Large intestine (tissue), 3 donors: ENCODE measurements at regions not wholly inside any gene's neighbourhood (a gene's known extent, or its start where the extent isn't known, plus 50 kb on each side); places are given as distances from the start of the nearest gene placed in this dataset.
"Not testable (repeated sequence)": the region's sequence is repeated elsewhere in the genome, so short reads cannot be mapped to it uniquely, and the experiment has no call there.

Source experiments
- DNase-seq, 2 donors: peaks; one replicate each; pipeline versions ENCODE4 v3.0.0 to v3.0.0-alpha.2; 2013
- H3K27ac ChIP-seq: one replicate; pipeline ENCODE4 v1.5.1; 2013; ENCODE audit warnings: low read length
- H3K27me3 ChIP-seq: 2 replicates; pipeline ENCODE4 v1.6.1; 2013; ENCODE audit warnings: low read length; ENCODE audit not compliant: control insufficient read depth, insufficient read depth
- H3K36me3 ChIP-seq: 2 replicates; pipeline ENCODE4 v1.6.1; 2013; ENCODE audit warnings: low read length; ENCODE audit not compliant: control insufficient read depth, insufficient read depth
- H3K4me1 ChIP-seq: one replicate; pipeline ENCODE4 v1.6.1; 2013; ENCODE audit warnings: low read length; ENCODE audit not compliant: control insufficient read depth, insufficient read depth
- H3K4me3 ChIP-seq: one replicate; pipeline ENCODE4 v1.5.1; 2013; ENCODE audit warnings: low read length
- H3K9me3 ChIP-seq: one replicate; pipeline ENCODE4 v1.6.1; 2013; ENCODE audit warnings: mild to moderate bottlenecking, low read depth, low read length, moderate library complexity; ENCODE audit not compliant: control insufficient read depth
- WGBS: methylation state at CpG from one replicate; pipeline ENCODE4 v1.1.5; 2013; ENCODE audit warnings: low lambda C conversion rate; ENCODE audit not compliant: insufficient coverage; 5-methylcytosine and 5-hydroxymethylcytosine counted together

- no peaks in the 10 kb centered on the region for H3K4me1 ChIP-seq
- no peak for DNase-seq
- H3K27ac ChIP-seq, result no peak overlapping the region
- H3K27me3 ChIP-seq, result no peaks in the 10 kb centered on the region
- no peak overlapping the region for H3K4me3 ChIP-seq
- no peaks in the 10 kb centered on the region for H3K9me3 ChIP-seq
- H3K36me3 ChIP-seq, result no peaks in the 10 kb centered on the region
Measured at GRCh38 chr13:55569082-55569481, 1571.6 kb upstream of the PRR20A start.

GRCh38 chr13:55569514-55569913 lies 1571.2 kb upstream of the PRR20A start:
- H3K36me3 ChIP-seq, result no peaks in the 10 kb centered on the region
- H3K4me3 ChIP-seq, result no peak overlapping the region
- DNase-seq, result no peak
- no peaks in the 10 kb centered on the region for H3K27me3 ChIP-seq
- no peaks in the 10 kb centered on the region for H3K4me1 ChIP-seq
- H3K9me3 ChIP-seq, result no peaks in the 10 kb centered on the region
- no peak overlapping the region for H3K27ac ChIP-seq

- Histone ChIP-seq H3K27me3 (no peaks in the 10 kb centered on the region), H3K9me3 (no peaks in the 10 kb centered on the region), H3K4me3 (no peak overlapping the region), H3K4me1 (no peaks in the 10 kb centered on the region), H3K27ac (no peak overlapping the region), H3K36me3 (no peaks in the 10 kb centered on the region)
- WGBS, result no CpG with 5 or more reads among the region's 1 CpG
- no peak for DNase-seq
Measured at GRCh38 chr13:55570371-55570770, 1570.3 kb upstream of the PRR20A start.

GRCh38 chr13:55571237-55571867 lies 1569.4 kb upstream of the PRR20A start:
- H3K36me3 ChIP-seq, result no peaks in the 10 kb centered on the region
- no peak overlapping the region for H3K27ac ChIP-seq
- no peaks in the 10 kb centered on the region for H3K9me3 ChIP-seq
- H3K4me3 ChIP-seq, result no peak overlapping the region
- no peaks in the 10 kb centered on the region for H3K27me3 ChIP-seq
- H3K4me1 ChIP-seq, result no peaks in the 10 kb centered on the region
- no peak for DNase-seq
- no CpG with 5 or more reads among the region's 2 CpGs for WGBS

GRCh38 chr13:55572408-55572807 lies 1568.3 kb upstream of the PRR20A start:
- no peak overlapping the region for H3K4me3 ChIP-seq
- H3K36me3 ChIP-seq, result no peaks in the 10 kb centered on the region
- H3K4me1 ChIP-seq, result no peaks in the 10 kb centered on the region
- no peaks in the 10 kb centered on the region for H3K27me3 ChIP-seq
- DNase-seq, result no peak
- no peaks in the 10 kb centered on the region for H3K9me3 ChIP-seq
- H3K27ac ChIP-seq, result no peak overlapping the region

- H3K9me3 ChIP-seq, result no peaks in the 10 kb centered on the region
- no peak overlapping the region for H3K27ac ChIP-seq
- H3K4me1 ChIP-seq, result no peaks in the 10 kb centered on the region
- no peaks in the 10 kb centered on the region for H3K27me3 ChIP-seq
- no peak for DNase-seq
- WGBS, result no CpG with 5 or more reads among the region's 2 CpGs
- no peaks in the 10 kb centered on the region for H3K36me3 ChIP-seq
- no peak overlapping the region for H3K4me3 ChIP-seq
Measured at GRCh38 chr13:55572862-55573261, 1567.9 kb upstream of the PRR20A start.

- Histone ChIP-seq H3K4me1 (no peaks in the 10 kb centered on the region), H3K9me3 (no peaks in the 10 kb centered on the region), H3K36me3 (no peaks in the 10 kb centered on the region), H3K27me3 (no peaks in the 10 kb centered on the region), H3K27ac (no peak overlapping the region), H3K4me3 (no peak overlapping the region)
- no peak for DNase-seq
Measured at GRCh38 chr13:55573565-55573964, 1567.2 kb upstream of the PRR20A start.

GRCh38 chr13:55576389-55576788 lies 1564.3 kb upstream of the PRR20A start:
- H3K27me3 ChIP-seq, result no peaks in the 10 kb centered on the region
- H3K9me3 ChIP-seq, result no peaks in the 10 kb centered on the region
- no peak overlapping the region for H3K27ac ChIP-seq
- no CpG with 5 or more reads among the region's 4 CpGs for WGBS
- no peak overlapping the region for H3K4me3 ChIP-seq
- H3K36me3 ChIP-seq, result no peaks in the 10 kb centered on the region
- no peaks in the 10 kb centered on the region for H3K4me1 ChIP-seq
- DNase-seq, result no peak

GRCh38 chr13:55577082-55577846 lies 1563.5 kb upstream of the PRR20A start:
- Histone ChIP-seq H3K36me3 (no peaks in the 10 kb centered on the region), H3K27ac (no peak overlapping the region), H3K9me3 (no peaks in the 10 kb centered on the region), H3K4me3 (no peak overlapping the region), H3K4me1 (no peaks in the 10 kb centered on the region), H3K27me3 (no peaks in the 10 kb centered on the region)
- WGBS, result no CpG with 5 or more reads among the region's 1 CpG
- DNase-seq, result no peak

- no peak for DNase-seq
- no peaks in the 10 kb centered on the region for H3K4me1 ChIP-seq
- H3K9me3 ChIP-seq, result no peaks in the 10 kb centered on the region
- H3K27ac ChIP-seq, result no peak overlapping the region
- no peaks in the 10 kb centered on the region for H3K27me3 ChIP-seq
- no peaks in the 10 kb centered on the region for H3K36me3 ChIP-seq
- WGBS, result no CpG with 5 or more reads among the region's 2 CpGs
- H3K4me3 ChIP-seq, result no peak overlapping the region
Measured at GRCh38 chr13:55577847-55578210, 1562.9 kb upstream of the PRR20A start.

GRCh38 chr13:55582294-55582693 lies 1558.4 kb upstream of the PRR20A start:
- H3K27me3 ChIP-seq, H3K36me3 ChIP-seq, DNase-seq, H3K4me3 ChIP-seq, H3K9me3 ChIP-seq, H3K4me1 ChIP-seq, H3K27ac ChIP-seq: not testable (repeated sequence)
- WGBS, result no CpG with 5 or more reads among the region's 4 CpGs
